Endothelial cell of umbilical vein (primary cell): ENCODE measurements at regions not wholly inside any gene's neighbourhood (a gene's known extent, or its start where the extent isn't known, plus 50 kb on each side); places are given as distances from the start of the nearest gene placed in this dataset.

Experiments used
- BruUV-seq: library from RNA; stranded (reverse); fragments of 400-500 nt; replicated peaks from 2 replicates; lab custom pipeline; 2021; lab: Mats Ljungman, UMichigan
- CTCF ChIA-PET: fragments of 300-600, 350-600 bp; sonication (Branson Sonifier 250); formaldehyde crosslinking; loops from one replicate; lab custom pipeline; 2021; ENCODE audit warnings: antibody characterized with exemption, inconsistent platforms; lab: Charles Lee
- POLR2A ChIA-PET: fragments of 300-600, 350-600 bp; sonication (Branson Sonifier 250); formaldehyde crosslinking; loops from one replicate; lab custom pipeline; 2021; ENCODE audit warnings: antibody characterized with exemption, inconsistent platforms; lab: Charles Lee
- DNase-seq: peaks from one replicate; pipeline ENCODE4 v3.0.0-alpha.2; 2011; ENCODE audit warnings: low read depth, low spot score
- FAIRE-seq: peaks from 2 replicates; lab custom pipeline; 2011; peaks lifted over from hg19 to GRCh38; lab: Jason Lieb, UNC
- H2AFZ ChIP-seq: 2 replicates; pipeline ENCODE4 v1.6.0; 2012; ENCODE audit warnings: low read depth, low read length, control low read depth, inconsistent platforms
- H3K27ac ChIP-seq: 2 replicates; pipeline ENCODE4 v1.5.1; 2011; ENCODE audit warnings: low read depth, mild to moderate bottlenecking, control low read depth, low read length, moderate library complexity; ENCODE audit not compliant: insufficient read depth
- H3K27me3 ChIP-seq, 2 experiments: 2 replicates each; pipeline versions ENCODE4 v1.6.0 to v1.6.1; 2011; ENCODE audit warnings: low read length in 2 of 2, mixed read lengths in 1 of 2; ENCODE audit not compliant: control insufficient read depth in 2 of 2, insufficient read depth in 2 of 2
- H3K36me3 ChIP-seq, 2 experiments: 2 replicates in 1 of 2; 3 replicates in 1 of 2; pipeline ENCODE4 v1.5.1; 2011; ENCODE audit warnings: low read length in 2 of 2, mild to moderate bottlenecking in 1 of 2, moderate library complexity in 1 of 2; ENCODE audit not compliant: control insufficient read depth in 2 of 2, insufficient read depth in 2 of 2; ENCODE audit errors: extremely low read depth in 1 of 2
- H3K4me1 ChIP-seq: 3 replicates; pipeline ENCODE4 v1.5.1; 2011; ENCODE audit warnings: mild to moderate bottlenecking, low read length; ENCODE audit not compliant: control insufficient read depth, insufficient read depth; ENCODE audit errors: extremely low read depth
- H3K4me2 ChIP-seq: 2 replicates; pipeline ENCODE4 v1.6.1; 2011; ENCODE audit warnings: low read length, control low read depth, mixed read lengths; ENCODE audit not compliant: insufficient read depth
- H3K4me3 ChIP-seq, 3 experiments: fragments of 200-600 bp in 1 of 3; sonication (generic), shearing (Covaris generic) in 1 of 3; replicated peaks in 1 of 3; 2 replicates each; pipeline ENCODE4 v1.5.1; 2011 to 2016; ENCODE audit warnings: control low read depth in 3 of 3, low read length in 3 of 3, mild to moderate bottlenecking in 2 of 3, inconsistent platforms in 1 of 3, low read depth in 1 of 3, moderate library complexity in 1 of 3; ENCODE audit not compliant: insufficient read depth in 1 of 3
- H3K79me2 ChIP-seq: 2 replicates; pipeline ENCODE4 v1.6.0; 2012; ENCODE audit warnings: low read length, inconsistent platforms; ENCODE audit not compliant: control insufficient read depth, insufficient read depth
- H3K9ac ChIP-seq: replicated peaks from 2 replicates; pipeline ENCODE3; 2011; ENCODE audit warnings: low read length, control low read depth; ENCODE audit not compliant: insufficient read depth; ENCODE audit errors: extremely low read depth
- H3K9me1 ChIP-seq: replicated peaks from 3 replicates; pipeline ENCODE4 v1.6.0; 2011; ENCODE audit warnings: mild to moderate bottlenecking, low read length; ENCODE audit not compliant: control insufficient read depth, insufficient read depth; ENCODE audit errors: extremely low read depth
- H3K9me3 ChIP-seq: replicated peaks from 2 replicates; pipeline ENCODE4 v1.5.1; 2012; ENCODE audit warnings: low read length, inconsistent platforms; ENCODE audit not compliant: control insufficient read depth, insufficient read depth
- H4K20me1 ChIP-seq: replicated peaks from 2 replicates; pipeline ENCODE3; 2011; ENCODE audit warnings: mild to moderate bottlenecking, low read length; ENCODE audit not compliant: control insufficient read depth, insufficient read depth; ENCODE audit errors: extremely low read depth
- CTCF ChIP-seq, 2 donors: IDR thresholded peaks; 1 replicate in 1 of 2; 2 replicates in 1 of 2; pipeline ENCODE4 v1.5.1; 2011; ENCODE audit warnings: low read length in 2 of 2, mild to moderate bottlenecking in 2 of 2, moderate library complexity in 2 of 2, control low read depth in 1 of 2, inconsistent platforms in 1 of 2, low read depth in 1 of 2; ENCODE audit not compliant: insufficient read depth in 1 of 2; ENCODE audit errors: extremely low read depth in 1 of 2
- EZH2 ChIP-seq: IDR thresholded peaks from 2 replicates; pipeline ENCODE4 v1.6.1; 2012; ENCODE audit warnings: borderline replicate concordance, low read depth, mild to moderate bottlenecking, moderate library complexity, low read length, inconsistent platforms; ENCODE audit not compliant: severe bottlenecking
- GATA2 ChIP-seq: IDR thresholded peaks from 2 replicates; pipeline ENCODE4 v1.7.0; 2011; ENCODE audit warnings: low read depth, mild to moderate bottlenecking, moderate library complexity, mixed read lengths, low read length; ENCODE audit not compliant: insufficient read length, insufficient read depth
- JUN ChIP-seq: IDR thresholded peaks from 2 replicates; pipeline ENCODE4 v1.6.1; 2011; ENCODE audit warnings: borderline replicate concordance, low read depth; ENCODE audit not compliant: insufficient read length, insufficient read depth
- POLR2AphosphoS5 ChIP-seq: IDR thresholded peaks from 2 replicates; pipeline ENCODE4 v1.6.1; 2012; ENCODE audit warnings: low read depth, mild to moderate bottlenecking, control low read depth, low read length, moderate library complexity; ENCODE audit not compliant: insufficient read depth
- dilution Hi-C: fragments of 300-500 bp; cut with MboI; formaldehyde crosslinking; loops from one replicate; pipeline ENCODE4 v1.15.0; 2019; ENCODE audit warnings: low sequenced_read_pairs; ENCODE audit not compliant: extremely low pct_ligation_motif_present
- intact Hi-C: fragments of 100-400 bp; cut with micrococcal nuclease; formaldehyde crosslinking; loops from one replicate; pipeline ENCODE4 v1.10.0; 2022

GRCh38 chr2:33812707-33813106 lies 213.6 kb upstream of the FAM98A start:
- Histone ChIP-seq H4K20me1 (no peaks in the 10 kb centered on the region), H3K27me3 (no peaks in the 10 kb centered on the region), H3K79me2 (no peaks in the 10 kb centered on the region), H3K27ac (no peak overlapping the region), H3K9me1 (no peaks in the 10 kb centered on the region), H3K36me3 (no peaks in the 10 kb centered on the region), H2AFZ (no peak overlapping the region), H3K4me3 (no peak overlapping the region), H3K4me1 (no peaks in the 10 kb centered on the region), H3K4me2 (no peak overlapping the region), H3K9ac (no peak overlapping the region), H3K9me3 (no peaks in the 10 kb centered on the region)
- ChIA-PET POLR2A (no interaction called here), CTCF (no interaction called here)
- intact Hi-C loops, result no loop called here
- FAIRE-seq, result no peak
- TF ChIP-seq POLR2AphosphoS5, result no peak
- peak; percentile 8 for TF ChIP-seq JUN
- dilution Hi-C loops, result no loop called here
- DNase-seq, result no peak
- BruUV-seq, result no TSS peak

GRCh38 chr2:33810046-33810835 lies 211.1 kb upstream of the FAM98A start:
- Histone ChIP-seq H3K79me2 (no peaks in the 10 kb centered on the region), H3K4me1 (no peaks in the 10 kb centered on the region), H3K9me3 (no peaks in the 10 kb centered on the region), H2AFZ (no peak overlapping the region), H3K9ac (no peak overlapping the region), H3K27ac (no peak overlapping the region), H3K27me3 (no peaks in the 10 kb centered on the region), H3K4me3 (no peak overlapping the region), H4K20me1 (no peaks in the 10 kb centered on the region), H3K4me2 (no peak overlapping the region), H3K36me3 (no peaks in the 10 kb centered on the region), H3K9me1 (no peaks in the 10 kb centered on the region)
- dilution Hi-C loops, result no loop called here
- BruUV-seq, result no TSS peak
- DNase-seq (no peak), FAIRE-seq (no peak)
- CTCF ChIA-PET, result no interaction called here
- POLR2A ChIA-PET, result no interaction called here
- intact Hi-C loops, result no loop called here
- no peak for TF ChIP-seq CTCF (IDR thresholded peaks at IDR 0.05; ENCODE audit: extremely low read depth in 1 of 2, insufficient read depth in 1 of 2, low read depth in 1 of 2, low read length in 2 of 2)
- TF ChIP-seq JUN, result no peak
- TF ChIP-seq GATA2, result no peak
- no peak for TF ChIP-seq EZH2
